Endothelial cell of umbilical vein (primary cell): ENCODE measurements at regions not wholly inside any gene's neighbourhood (a gene's known extent, or its start where the extent isn't known, plus 50 kb on each side); places are given as distances from the start of the nearest gene placed in this dataset.
"Not testable (repeated sequence)": the region's sequence is repeated elsewhere in the genome, so short reads cannot be mapped to it uniquely, and the experiment has no call there.

Source experiments
- BruUV-seq: library from RNA; stranded (reverse); fragments of 400-500 nt; replicated peaks from 2 replicates; lab custom pipeline; 2021; lab: Mats Ljungman, UMichigan
- CTCF ChIA-PET: fragments of 300-600, 350-600 bp; sonication (Branson Sonifier 250); formaldehyde crosslinking; loops from one replicate; lab custom pipeline; 2021; ENCODE audit warnings: antibody characterized with exemption, inconsistent platforms; lab: Charles Lee
- POLR2A ChIA-PET: fragments of 300-600, 350-600 bp; sonication (Branson Sonifier 250); formaldehyde crosslinking; loops from one replicate; lab custom pipeline; 2021; ENCODE audit warnings: antibody characterized with exemption, inconsistent platforms; lab: Charles Lee
- DNase-seq: peaks from one replicate; pipeline ENCODE4 v3.0.0-alpha.2; 2011; ENCODE audit warnings: low read depth, low spot score
- FAIRE-seq: peaks from 2 replicates; lab custom pipeline; 2011; peaks lifted over from hg19 to GRCh38; lab: Jason Lieb, UNC
- H2AFZ ChIP-seq: 2 replicates; pipeline ENCODE4 v1.6.0; 2012; ENCODE audit warnings: low read depth, low read length, control low read depth, inconsistent platforms
- H3K27ac ChIP-seq: 2 replicates; pipeline ENCODE4 v1.5.1; 2011; ENCODE audit warnings: low read depth, mild to moderate bottlenecking, control low read depth, low read length, moderate library complexity; ENCODE audit not compliant: insufficient read depth
- H3K27me3 ChIP-seq, 2 experiments: 2 replicates each; pipeline versions ENCODE4 v1.6.0 to v1.6.1; 2011; ENCODE audit warnings: low read length in 2 of 2, mixed read lengths in 1 of 2; ENCODE audit not compliant: control insufficient read depth in 2 of 2, insufficient read depth in 2 of 2
- H3K36me3 ChIP-seq, 2 experiments: 2 replicates in 1 of 2; 3 replicates in 1 of 2; pipeline ENCODE4 v1.5.1; 2011; ENCODE audit warnings: low read length in 2 of 2, mild to moderate bottlenecking in 1 of 2, moderate library complexity in 1 of 2; ENCODE audit not compliant: control insufficient read depth in 2 of 2, insufficient read depth in 2 of 2; ENCODE audit errors: extremely low read depth in 1 of 2
- H3K4me1 ChIP-seq: 3 replicates; pipeline ENCODE4 v1.5.1; 2011; ENCODE audit warnings: mild to moderate bottlenecking, low read length; ENCODE audit not compliant: control insufficient read depth, insufficient read depth; ENCODE audit errors: extremely low read depth
- H3K4me2 ChIP-seq: 2 replicates; pipeline ENCODE4 v1.6.1; 2011; ENCODE audit warnings: low read length, control low read depth, mixed read lengths; ENCODE audit not compliant: insufficient read depth
- H3K4me3 ChIP-seq, 3 experiments: fragments of 200-600 bp in 1 of 3; sonication (generic), shearing (Covaris generic) in 1 of 3; replicated peaks in 1 of 3; 2 replicates each; pipeline ENCODE4 v1.5.1; 2011 to 2016; ENCODE audit warnings: control low read depth in 3 of 3, low read length in 3 of 3, mild to moderate bottlenecking in 2 of 3, inconsistent platforms in 1 of 3, low read depth in 1 of 3, moderate library complexity in 1 of 3; ENCODE audit not compliant: insufficient read depth in 1 of 3
- H3K79me2 ChIP-seq: 2 replicates; pipeline ENCODE4 v1.6.0; 2012; ENCODE audit warnings: low read length, inconsistent platforms; ENCODE audit not compliant: control insufficient read depth, insufficient read depth
- H3K9ac ChIP-seq: replicated peaks from 2 replicates; pipeline ENCODE3; 2011; ENCODE audit warnings: low read length, control low read depth; ENCODE audit not compliant: insufficient read depth; ENCODE audit errors: extremely low read depth
- H3K9me1 ChIP-seq: replicated peaks from 3 replicates; pipeline ENCODE4 v1.6.0; 2011; ENCODE audit warnings: mild to moderate bottlenecking, low read length; ENCODE audit not compliant: control insufficient read depth, insufficient read depth; ENCODE audit errors: extremely low read depth
- H3K9me3 ChIP-seq: replicated peaks from 2 replicates; pipeline ENCODE4 v1.5.1; 2012; ENCODE audit warnings: low read length, inconsistent platforms; ENCODE audit not compliant: control insufficient read depth, insufficient read depth
- H4K20me1 ChIP-seq: replicated peaks from 2 replicates; pipeline ENCODE3; 2011; ENCODE audit warnings: mild to moderate bottlenecking, low read length; ENCODE audit not compliant: control insufficient read depth, insufficient read depth; ENCODE audit errors: extremely low read depth
- EZH2 ChIP-seq: IDR thresholded peaks from 2 replicates; pipeline ENCODE4 v1.6.1; 2012; ENCODE audit warnings: borderline replicate concordance, low read depth, mild to moderate bottlenecking, moderate library complexity, low read length, inconsistent platforms; ENCODE audit not compliant: severe bottlenecking
- FOS ChIP-seq: IDR thresholded peaks from 2 replicates; pipeline ENCODE4 v1.6.1; 2011; ENCODE audit warnings: mild to moderate bottlenecking, low read length, moderate library complexity, borderline replicate concordance; ENCODE audit not compliant: insufficient read depth
- GATA2 ChIP-seq: IDR thresholded peaks from 2 replicates; pipeline ENCODE4 v1.7.0; 2011; ENCODE audit warnings: low read depth, mild to moderate bottlenecking, moderate library complexity, mixed read lengths, low read length; ENCODE audit not compliant: insufficient read length, insufficient read depth
- JUN ChIP-seq: IDR thresholded peaks from 2 replicates; pipeline ENCODE4 v1.6.1; 2011; ENCODE audit warnings: borderline replicate concordance, low read depth; ENCODE audit not compliant: insufficient read length, insufficient read depth
- MYC ChIP-seq: IDR thresholded peaks from one replicate; pipeline ENCODE4 v1.6.1; 2011; ENCODE audit warnings: mild to moderate bottlenecking, low read depth, low read length
- POLR2A ChIP-seq: IDR thresholded peaks from 2 replicates; pipeline ENCODE4 v1.6.1; 2012; ENCODE audit warnings: low read depth, mild to moderate bottlenecking, control low read depth, low read length
- POLR2AphosphoS5 ChIP-seq: IDR thresholded peaks from 2 replicates; pipeline ENCODE4 v1.6.1; 2012; ENCODE audit warnings: low read depth, mild to moderate bottlenecking, control low read depth, low read length, moderate library complexity; ENCODE audit not compliant: insufficient read depth
- dilution Hi-C: fragments of 300-500 bp; cut with MboI; formaldehyde crosslinking; loops from one replicate; pipeline ENCODE4 v1.15.0; 2019; ENCODE audit warnings: low sequenced_read_pairs; ENCODE audit not compliant: extremely low pct_ligation_motif_present
- intact Hi-C: fragments of 100-400 bp; cut with micrococcal nuclease; formaldehyde crosslinking; loops from one replicate; pipeline ENCODE4 v1.10.0; 2022
- TF ChIP-seq, protein P1 (sequence below), 2 donors: IDR thresholded peaks; 1 replicate in 1 of 2; 2 replicates in 1 of 2; pipeline ENCODE4 v1.5.1; 2011; ENCODE audit warnings: low read length in 2 of 2, mild to moderate bottlenecking in 2 of 2, moderate library complexity in 2 of 2, control low read depth in 1 of 2, inconsistent platforms in 1 of 2, low read depth in 1 of 2; ENCODE audit not compliant: insufficient read depth in 1 of 2; ENCODE audit errors: extremely low read depth in 1 of 2
- TF ChIP-seq, protein P2 (sequence below): IDR thresholded peaks from 2 replicates; pipeline ENCODE4 v1.6.1; 2011; ENCODE audit not compliant: insufficient read depth, insufficient read length

DNA sequence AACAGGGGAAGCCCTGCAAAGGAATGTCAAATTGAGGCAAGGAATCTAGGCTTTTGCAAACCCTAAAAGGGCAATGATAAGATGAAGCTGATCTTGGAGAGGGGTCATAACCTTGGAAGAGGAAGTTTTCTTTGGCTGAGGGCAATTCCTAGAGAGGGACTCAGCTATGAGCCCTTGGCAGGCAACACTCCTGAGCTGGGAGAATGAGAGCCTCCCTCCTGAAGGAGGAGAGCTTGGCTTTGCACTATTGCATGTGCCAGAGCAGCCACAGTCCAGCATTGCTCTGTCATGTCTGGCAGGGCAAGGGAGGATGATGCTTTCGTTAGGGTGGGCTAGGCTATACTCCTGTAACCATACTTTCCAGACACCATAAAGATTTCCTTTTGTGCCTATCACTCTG is 299.4 kb upstream of the NPSR1 start:
- H2AFZ ChIP-seq, H4K20me1 ChIP-seq, POLR2A ChIA-PET, H3K79me2 ChIP-seq, H3K9ac ChIP-seq, H3K4me1 ChIP-seq, H3K27me3 ChIP-seq, H3K27ac ChIP-seq, H3K4me2 ChIP-seq, H3K4me3 ChIP-seq, H3K9me1 ChIP-seq, FAIRE-seq, H3K9me3 ChIP-seq, BruUV-seq, DNase-seq, H3K36me3 ChIP-seq, dilution Hi-C loops, intact Hi-C loops: not testable (repeated sequence)
- CTCF ChIA-PET = interaction anchor here (0.8 kb wide), 1 partner anchor 38 kb away, joined by 3 read pairs; no protein-coding TSS in a partner anchor

DNA sequence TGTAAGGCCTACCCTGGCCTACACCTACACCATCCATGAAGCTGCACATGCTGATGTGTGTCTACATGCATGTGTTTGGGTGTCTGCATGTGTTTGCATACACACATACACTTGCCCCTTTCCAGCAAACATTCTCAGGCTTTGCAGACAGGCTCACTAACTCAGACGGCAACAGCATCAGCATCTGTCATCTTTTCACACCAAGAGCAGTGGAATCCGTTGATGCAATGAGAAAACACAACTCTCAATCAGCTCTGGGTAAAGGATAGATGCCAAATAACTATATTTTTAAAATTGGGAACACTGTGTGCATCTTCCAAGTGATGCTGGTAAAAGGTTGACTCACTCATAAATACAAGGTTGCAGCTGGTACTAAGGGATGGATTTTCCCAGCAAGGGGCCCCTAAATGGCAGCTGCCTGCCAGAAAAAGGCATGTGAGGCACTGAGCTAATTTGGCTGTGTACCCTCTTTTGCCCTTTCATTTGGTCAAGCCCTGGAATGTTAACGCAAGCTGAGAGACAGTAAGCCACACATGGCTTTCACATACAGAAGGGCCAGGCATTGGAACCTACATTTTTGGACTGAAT is 296.3 kb upstream of the NPSR1 start:
- no peaks in the 10 kb centered on the region for H3K27me3 ChIP-seq
- FAIRE-seq = no peak
- no peak overlapping the region for H3K4me2 ChIP-seq
- DNase-seq = no peak
- H2AFZ ChIP-seq = no peak overlapping the region
- no peaks in the 10 kb centered on the region for H4K20me1 ChIP-seq
- no peaks in the 10 kb centered on the region for H3K4me1 ChIP-seq
- ChIA-PET CTCF (interaction anchor here (2.4 kb wide), 1 partner anchor 41 kb away, joined by 6 read pairs; no protein-coding TSS in a partner anchor), POLR2A (no interaction called here)
- no peak overlapping the region for H3K27ac ChIP-seq
- no peaks in the 10 kb centered on the region for H3K79me2 ChIP-seq
- dilution Hi-C loops = no loop called here
- BruUV-seq = no TSS peak
- TF ChIP-seq GATA2 = no peak
- no peak for TF ChIP-seq FOS
- TF ChIP-seq, protein P1, sequence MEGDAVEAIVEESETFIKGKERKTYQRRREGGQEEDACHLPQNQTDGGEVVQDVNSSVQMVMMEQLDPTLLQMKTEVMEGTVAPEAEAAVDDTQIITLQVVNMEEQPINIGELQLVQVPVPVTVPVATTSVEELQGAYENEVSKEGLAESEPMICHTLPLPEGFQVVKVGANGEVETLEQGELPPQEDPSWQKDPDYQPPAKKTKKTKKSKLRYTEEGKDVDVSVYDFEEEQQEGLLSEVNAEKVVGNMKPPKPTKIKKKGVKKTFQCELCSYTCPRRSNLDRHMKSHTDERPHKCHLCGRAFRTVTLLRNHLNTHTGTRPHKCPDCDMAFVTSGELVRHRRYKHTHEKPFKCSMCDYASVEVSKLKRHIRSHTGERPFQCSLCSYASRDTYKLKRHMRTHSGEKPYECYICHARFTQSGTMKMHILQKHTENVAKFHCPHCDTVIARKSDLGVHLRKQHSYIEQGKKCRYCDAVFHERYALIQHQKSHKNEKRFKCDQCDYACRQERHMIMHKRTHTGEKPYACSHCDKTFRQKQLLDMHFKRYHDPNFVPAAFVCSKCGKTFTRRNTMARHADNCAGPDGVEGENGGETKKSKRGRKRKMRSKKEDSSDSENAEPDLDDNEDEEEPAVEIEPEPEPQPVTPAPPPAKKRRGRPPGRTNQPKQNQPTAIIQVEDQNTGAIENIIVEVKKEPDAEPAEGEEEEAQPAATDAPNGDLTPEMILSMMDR (IDR thresholded peaks at IDR 0.05; ENCODE audit: extremely low read depth in 1 of 2, insufficient read depth in 1 of 2, low read depth in 1 of 2, low read length in 2 of 2) = no peak
- TF ChIP-seq POLR2AphosphoS5 = no peak
- no peak for TF ChIP-seq POLR2A
- TF ChIP-seq JUN = no peak
- TF ChIP-seq MYC = no peak
- TF ChIP-seq, protein P2, sequence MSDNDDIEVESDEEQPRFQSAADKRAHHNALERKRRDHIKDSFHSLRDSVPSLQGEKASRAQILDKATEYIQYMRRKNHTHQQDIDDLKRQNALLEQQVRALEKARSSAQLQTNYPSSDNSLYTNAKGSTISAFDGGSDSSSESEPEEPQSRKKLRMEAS = no peak
- TF ChIP-seq EZH2 = no peak
- intact Hi-C loops = no loop called here
- H3K9me3 ChIP-seq = no peaks in the 10 kb centered on the region
- H3K36me3 ChIP-seq = no peaks in the 10 kb centered on the region
- no peaks in the 10 kb centered on the region for H3K9me1 ChIP-seq
- no peak overlapping the region for H3K9ac ChIP-seq
- no peak overlapping the region for H3K4me3 ChIP-seq
